Activated CD4-positive, alpha-beta T cell treated with anti-CD3 and anti-CD28 coated beads, Interleukin-2, amount 10 ng/mL, durations not matched to agents 24 days and 14 days (primary cell): ENCODE measurements at regions not wholly inside any gene's neighbourhood (a gene's known extent, or its start where the extent isn't known, plus 50 kb on each side); places are given as distances from the start of the nearest gene placed in this dataset.
A peak's percentile ranks its signal among the peaks of the same experiment; 100 is the strongest.

Experiments used
- DNase-seq: peaks from one replicate; pipeline ENCODE4 v3.0.0; 2022
- H3K27ac Mint-ChIP-seq: one replicate; pipeline ENCODE4 v1.8.0; 2022; ENCODE audit warnings: mild to moderate bottlenecking, mixed read lengths
- H3K27me3 Mint-ChIP-seq: one replicate; pipeline ENCODE4 v1.8.0; 2022; ENCODE audit warnings: mixed read lengths
- H3K36me3 Mint-ChIP-seq: one replicate; pipeline ENCODE4 v1.8.0; 2022; ENCODE audit warnings: low read depth, mild to moderate bottlenecking, mixed read lengths
- H3K4me1 Mint-ChIP-seq: one replicate; pipeline ENCODE4 v1.8.0; 2021; ENCODE audit warnings: mixed read lengths
- H3K4me3 Mint-ChIP-seq: one replicate; pipeline ENCODE4 v1.8.0; 2022; ENCODE audit warnings: mild to moderate bottlenecking, moderate library complexity, mixed read lengths
- H3K9me3 Mint-ChIP-seq: one replicate; pipeline ENCODE4 v1.8.0; 2021; ENCODE audit warnings: mixed read lengths
- intact Hi-C: fragments of 100-400 bp; cut with micrococcal nuclease; formaldehyde crosslinking; loops from one replicate; pipeline ENCODE4 v1.15.1; 2023

DNA sequence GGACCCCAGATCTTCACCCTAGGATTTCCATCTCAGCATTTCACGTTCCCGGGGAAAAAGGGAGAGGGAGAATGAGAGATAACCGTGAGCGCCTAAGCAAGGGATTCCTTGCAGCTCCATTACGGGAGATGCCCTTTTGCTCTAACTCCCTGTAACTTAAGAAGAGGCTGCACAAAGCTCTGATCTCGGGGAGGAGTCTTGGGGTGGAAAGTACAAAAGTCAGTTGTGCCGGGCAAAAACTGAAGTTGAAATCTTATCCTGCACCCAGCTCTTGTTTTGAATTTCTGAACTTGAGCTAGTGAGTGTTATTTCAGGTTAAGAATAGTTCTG, 256.4 kb upstream of the SOX21 start:
- intact Hi-C loops: loop anchor here (5.0 kb wide), 2 partner anchors 261 to 509 kb away; no protein-coding TSS in a partner anchor
- no peak overlapping the region for H3K27ac Mint-ChIP-seq

DNA sequence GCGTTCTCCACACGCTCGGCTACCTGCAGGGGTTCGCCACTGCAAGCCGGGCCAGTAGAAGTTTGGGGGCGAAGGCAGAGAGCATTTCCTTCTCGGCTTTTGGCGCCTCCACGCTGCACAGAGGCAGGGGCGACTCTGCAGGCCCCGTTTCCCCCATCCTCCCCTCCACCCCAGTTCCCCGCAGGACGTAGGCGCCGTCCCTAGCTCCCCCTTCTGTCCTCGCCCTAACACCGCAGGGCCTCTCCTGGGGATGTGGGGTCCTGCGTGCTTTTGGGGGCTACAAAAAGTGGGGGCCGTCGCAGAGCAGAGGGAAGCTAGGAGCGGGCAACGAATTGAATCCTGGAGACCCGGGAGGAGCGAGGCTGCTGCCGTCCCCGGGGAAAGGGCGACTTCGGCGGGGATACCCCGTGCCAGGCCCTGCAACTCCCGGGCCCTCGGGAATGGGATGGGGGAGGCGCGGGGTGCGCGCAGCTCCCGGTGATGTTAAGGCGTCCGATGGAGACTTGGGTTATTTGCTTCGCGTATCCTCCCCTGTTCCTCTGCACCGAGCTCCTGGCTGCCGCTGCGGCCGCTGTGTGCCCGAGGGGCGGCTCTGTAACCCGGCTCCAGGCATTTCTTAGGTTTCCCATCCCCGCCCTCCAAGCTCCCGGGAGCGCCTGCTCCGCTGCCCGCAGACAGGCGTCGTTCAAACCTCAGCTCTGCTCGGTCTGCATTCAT, 255.9 kb upstream of the SOX21 start:
- H3K4me3 Mint-ChIP-seq: peak overlapping the region; percentile 17
- no peaks in the 10 kb centered on the region for H3K36me3 Mint-ChIP-seq
- H3K27me3 Mint-ChIP-seq: peaks cover 58% of the 10 kb centered on the region

More for the DNA sequence above, 256.4 kb upstream of the SOX21 start:
- H3K36me3 Mint-ChIP-seq: no peaks in the 10 kb centered on the region
- peaks cover 2% of the 10 kb centered on the region for H3K4me1 Mint-ChIP-seq
- DNase-seq: no peak
- peak overlapping the region; percentile 17 for H3K4me3 Mint-ChIP-seq
- no peaks in the 10 kb centered on the region for H3K9me3 Mint-ChIP-seq
- peaks cover 53% of the 10 kb centered on the region for H3K27me3 Mint-ChIP-seq

GRCh38 chr13:94967183-94968039, 255.1 kb upstream of the SOX21 start:
- peak; percentile 60 for DNase-seq
- intact Hi-C loops: loop anchor here (5.0 kb wide), 2 partner anchors 260 to 510 kb away; no protein-coding TSS in a partner anchor
- Mint-ChIP-seq H3K27me3 (peaks cover 59% of the 10 kb centered on the region), H3K4me3 (no peak overlapping the region), H3K9me3 (no peaks in the 10 kb centered on the region), H3K27ac (no peak overlapping the region), H3K4me1 (peaks cover 2% of the 10 kb centered on the region), H3K36me3 (no peaks in the 10 kb centered on the region)

More for the DNA sequence above, 255.9 kb upstream of the SOX21 start:
- Mint-ChIP-seq H3K4me1 (peaks cover 2% of the 10 kb centered on the region), H3K27ac (no peak overlapping the region), H3K9me3 (no peaks in the 10 kb centered on the region)
- DNase-seq: no peak
- intact Hi-C loops: loop anchor here (5.0 kb wide), 2 partner anchors 261 to 509 kb away; no protein-coding TSS in a partner anchor

DNA sequence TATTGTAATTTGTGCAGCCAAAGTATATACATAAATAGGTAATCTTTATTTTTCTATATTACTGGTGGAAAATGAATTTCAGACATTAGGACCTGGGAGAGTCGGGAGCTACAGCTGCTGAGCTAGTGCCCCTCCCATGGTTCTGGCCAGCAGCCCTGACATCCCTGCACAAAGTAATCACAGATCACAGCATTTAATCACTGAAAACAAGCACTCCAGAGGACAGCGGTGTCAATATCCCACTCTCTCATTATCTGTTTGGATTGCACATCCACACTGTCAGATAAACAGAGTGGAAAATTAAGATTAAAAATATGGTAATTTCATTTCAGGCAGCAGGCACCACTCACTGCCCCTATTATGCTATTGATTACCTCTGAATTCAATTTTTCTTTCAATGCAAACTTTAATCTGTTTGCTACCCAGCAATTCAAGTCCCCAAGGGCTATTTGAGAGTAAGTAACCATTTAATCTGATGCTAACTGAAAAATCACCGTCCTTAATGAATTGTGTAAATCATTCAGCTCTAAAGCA, 254.1 kb upstream of the SOX21 start:
- H3K27ac Mint-ChIP-seq: no peak overlapping the region
- H3K27me3 Mint-ChIP-seq: peaks cover 57% of the 10 kb centered on the region

DNA sequence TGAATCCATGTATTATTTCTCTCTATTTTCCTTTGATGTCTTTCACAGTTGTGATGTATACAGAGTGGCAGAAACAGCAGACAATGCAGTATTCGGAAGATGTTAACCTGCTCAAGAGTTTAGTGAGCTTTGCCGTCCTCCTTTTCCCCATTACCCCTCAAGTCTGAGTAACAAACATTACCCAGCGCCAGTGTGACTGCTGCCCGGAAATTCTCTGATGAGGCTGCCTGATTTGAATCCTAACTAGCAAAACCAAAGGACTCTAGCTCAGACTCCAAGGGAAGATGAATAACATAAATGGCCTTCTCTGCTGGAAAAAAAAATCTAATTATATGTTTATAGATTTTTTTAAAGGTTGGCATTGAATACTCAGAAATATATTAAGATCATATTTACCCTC, 247.3 kb upstream of the SOX21 start:
- DNase-seq: no peak
- Mint-ChIP-seq H3K4me3 (no peak overlapping the region), H3K9me3 (no peaks in the 10 kb centered on the region), H3K27me3 (peaks cover 20% of the 10 kb centered on the region), H3K27ac (no peak overlapping the region), H3K36me3 (no peaks in the 10 kb centered on the region), H3K4me1 (no peaks in the 10 kb centered on the region)
- intact Hi-C loops: no loop called here

More for the DNA sequence above, 254.1 kb upstream of the SOX21 start:
- intact Hi-C loops: loop anchor here (5.0 kb wide), 2 partner anchors 259 to 511 kb away; no protein-coding TSS in a partner anchor
- Mint-ChIP-seq H3K4me1 (peaks cover 2% of the 10 kb centered on the region), H3K36me3 (no peaks in the 10 kb centered on the region), H3K4me3 (no peak overlapping the region), H3K9me3 (no peaks in the 10 kb centered on the region)
- DNase-seq: no peak

GRCh38 chr13:94956417-94957110, 244.2 kb upstream of the SOX21 start:
- intact Hi-C loops: no loop called here
- peaks cover 8% of the 10 kb centered on the region for H3K27me3 Mint-ChIP-seq
- H3K27ac Mint-ChIP-seq: no peak overlapping the region
- no peak for DNase-seq
- no peaks in the 10 kb centered on the region for H3K36me3 Mint-ChIP-seq
- no peak overlapping the region for H3K4me3 Mint-ChIP-seq
- H3K9me3 Mint-ChIP-seq: peaks cover 6% of the 10 kb centered on the region
- no peaks in the 10 kb centered on the region for H3K4me1 Mint-ChIP-seq

DNA sequence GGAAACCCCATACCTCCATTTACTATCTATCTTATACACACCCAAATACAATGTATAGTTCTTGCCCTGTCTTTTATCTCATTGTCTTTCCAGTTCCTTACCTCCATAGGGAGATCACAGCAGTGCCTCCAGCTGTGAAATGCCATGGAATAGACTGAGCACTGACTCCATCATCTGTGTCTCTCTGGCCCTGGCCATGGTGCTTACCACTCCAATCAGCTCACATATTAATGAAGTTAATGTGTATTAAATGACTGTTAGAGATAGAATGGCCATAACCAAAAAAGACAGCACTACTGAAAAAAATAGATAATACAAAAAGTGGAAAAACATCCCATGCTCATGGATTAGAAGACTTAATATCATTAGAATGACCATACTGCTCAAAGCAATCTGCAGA, 240.4 kb upstream of the SOX21 start:
- peaks cover 6% of the 10 kb centered on the region for H3K9me3 Mint-ChIP-seq
- no peaks in the 10 kb centered on the region for H3K4me1 Mint-ChIP-seq
- H3K27ac Mint-ChIP-seq: no peak overlapping the region
- H3K27me3 Mint-ChIP-seq: peaks cover 2% of the 10 kb centered on the region
- H3K36me3 Mint-ChIP-seq: no peaks in the 10 kb centered on the region
- intact Hi-C loops: no loop called here
- H3K4me3 Mint-ChIP-seq: no peak overlapping the region
- DNase-seq: no peak

- H3K9me3 Mint-ChIP-seq: peaks cover 6% of the 10 kb centered on the region
- H3K36me3 Mint-ChIP-seq: no peaks in the 10 kb centered on the region
- intact Hi-C loops: no loop called here
- peaks cover 2% of the 10 kb centered on the region for H3K27me3 Mint-ChIP-seq
- no peaks in the 10 kb centered on the region for H3K4me1 Mint-ChIP-seq
- no peak overlapping the region for H3K4me3 Mint-ChIP-seq
- DNase-seq: no peak
- no peak overlapping the region for H3K27ac Mint-ChIP-seq
These were observed 238.0 kb upstream of the SOX21 start for GRCh38 chr13:94950303-94950702.

DNA sequence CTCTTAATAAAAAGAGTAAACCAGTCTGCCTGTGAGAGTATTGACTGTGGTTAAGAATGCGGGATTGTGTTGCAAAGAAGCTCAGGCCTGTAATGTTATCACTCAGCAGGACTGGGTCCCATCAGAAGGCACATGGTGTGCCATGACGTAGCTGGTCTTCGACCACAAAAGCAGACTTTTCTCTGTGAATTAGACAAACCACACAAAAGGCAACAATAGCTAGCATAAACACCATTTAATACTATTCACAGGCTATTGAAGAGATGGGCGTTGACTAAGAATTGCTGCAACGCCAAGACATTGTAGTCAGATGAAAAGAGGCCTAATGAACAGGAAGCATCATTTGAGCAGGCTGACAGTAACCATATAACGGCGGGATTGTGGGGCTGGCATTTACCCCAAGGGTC, 235.6 kb upstream of the SOX21 start:
- Mint-ChIP-seq H3K36me3 (no peaks in the 10 kb centered on the region), H3K9me3 (peaks cover 6% of the 10 kb centered on the region), H3K4me3 (no peak overlapping the region), H3K27ac (no peak overlapping the region), H3K4me1 (no peaks in the 10 kb centered on the region), H3K27me3 (no peaks in the 10 kb centered on the region)
- intact Hi-C loops: no loop called here
- DNase-seq: no peak

DNA sequence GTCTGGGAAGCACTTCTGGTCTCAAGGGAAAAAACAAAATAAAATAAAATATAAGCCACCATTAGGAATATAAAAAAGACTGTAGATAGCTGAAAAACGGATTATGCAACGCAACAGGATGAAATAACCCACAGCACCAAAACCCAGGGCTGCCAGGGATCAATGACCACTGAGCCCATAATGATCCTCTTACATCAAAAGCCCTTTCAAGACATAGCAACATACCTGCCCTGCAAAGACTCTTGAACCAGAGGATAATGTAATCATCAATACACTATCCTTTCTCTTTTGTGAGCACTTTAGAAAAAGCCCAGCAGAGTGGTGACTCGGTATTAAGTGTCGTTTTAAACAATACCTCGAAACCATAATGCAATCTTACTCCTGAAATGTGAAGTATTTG, 235.0 kb upstream of the SOX21 start:
- intact Hi-C loops: no loop called here
- no peak for DNase-seq
- Mint-ChIP-seq H3K27ac (no peak overlapping the region), H3K4me3 (no peak overlapping the region), H3K36me3 (no peaks in the 10 kb centered on the region), H3K9me3 (peaks cover under 1% of the 10 kb centered on the region), H3K4me1 (no peaks in the 10 kb centered on the region), H3K27me3 (peaks cover 1% of the 10 kb centered on the region)

- Mint-ChIP-seq H3K4me3 (no peak overlapping the region), H3K4me1 (no peaks in the 10 kb centered on the region), H3K27me3 (peaks cover 1% of the 10 kb centered on the region), H3K36me3 (no peaks in the 10 kb centered on the region), H3K27ac (no peak overlapping the region), H3K9me3 (no peaks in the 10 kb centered on the region)
- intact Hi-C loops: no loop called here
- no peak for DNase-seq
These were observed 233.7 kb upstream of the SOX21 start for GRCh38 chr13:94946039-94946438.

- Mint-ChIP-seq H3K27me3 (peaks cover 1% of the 10 kb centered on the region), H3K27ac (no peak overlapping the region), H3K4me3 (no peak overlapping the region), H3K9me3 (peaks cover under 1% of the 10 kb centered on the region), H3K4me1 (no peaks in the 10 kb centered on the region), H3K36me3 (no peaks in the 10 kb centered on the region)
- no peak for DNase-seq
- intact Hi-C loops: no loop called here
These were observed 225.8 kb upstream of the SOX21 start for GRCh38 chr13:94938124-94938523.

- Mint-ChIP-seq H3K36me3 (no peaks in the 10 kb centered on the region), H3K27me3 (no peaks in the 10 kb centered on the region), H3K9me3 (peaks cover 5% of the 10 kb centered on the region), H3K4me3 (no peak overlapping the region), H3K27ac (no peak overlapping the region), H3K4me1 (no peaks in the 10 kb centered on the region)
- no peak for DNase-seq
- intact Hi-C loops: no loop called here
These were observed 224.3 kb upstream of the SOX21 start for GRCh38 chr13:94936633-94937032.
